NCI-H2196 treated with DMSO at 0.1 percent for 48 hours (cell line): ENCODE measurements at regions not wholly inside any gene's neighbourhood (a gene's known extent, or its start where the extent isn't known, plus 50 kb on each side); places are given as distances from the start of the nearest gene placed in this dataset.

ENCODE experiments used
- DNase-seq: peaks from one replicate; lab custom pipeline; 2025; ENCODE audit not compliant: unreplicated experiment; lab: John Stamatoyannopoulos, UW

DNA sequence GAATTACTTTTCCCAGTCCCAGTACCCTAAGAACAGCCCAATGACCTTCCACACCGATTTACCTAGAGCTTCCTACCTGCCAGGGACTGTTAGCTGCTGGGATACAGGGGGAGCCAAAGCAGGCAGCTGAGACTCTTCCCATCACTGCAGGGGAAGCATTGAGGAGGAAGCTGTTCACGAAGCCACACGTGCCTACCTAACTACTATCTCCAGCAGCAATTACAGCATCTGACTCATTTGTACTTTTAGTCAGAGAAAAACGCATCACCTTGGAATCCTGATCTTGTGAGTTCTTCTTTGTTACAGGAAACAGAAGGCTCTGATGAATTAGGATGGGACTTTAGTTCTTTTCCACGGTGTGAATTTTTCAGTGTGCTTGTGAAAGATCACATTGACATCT lies 113.7 kb upstream of the DHX40 start:
- no peak for DNase-seq

DNA sequence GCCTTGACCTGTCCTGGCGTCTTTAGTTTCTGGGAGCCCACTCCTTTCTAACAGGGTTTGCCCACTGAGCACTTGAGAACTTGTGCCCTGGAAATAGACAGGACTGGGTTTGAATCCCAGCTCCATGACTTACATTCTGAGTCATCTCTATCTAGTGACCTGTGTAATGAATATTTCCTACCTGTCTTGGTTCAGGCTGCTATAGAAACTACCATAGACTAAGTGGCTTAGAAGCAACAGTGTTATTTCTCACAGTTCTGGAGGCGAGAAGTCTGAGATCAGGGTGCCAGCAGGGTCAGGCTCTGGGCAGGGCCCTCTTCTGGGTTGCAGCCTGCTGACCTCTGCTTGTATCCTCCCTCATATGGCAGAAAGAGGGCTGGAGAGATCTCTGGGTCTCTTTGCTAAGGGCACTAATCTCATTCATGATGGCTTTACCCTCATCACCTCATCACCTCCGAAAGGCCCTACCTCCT lies 110.7 kb upstream of the DHX40 start:
- no peak for DNase-seq

DNA sequence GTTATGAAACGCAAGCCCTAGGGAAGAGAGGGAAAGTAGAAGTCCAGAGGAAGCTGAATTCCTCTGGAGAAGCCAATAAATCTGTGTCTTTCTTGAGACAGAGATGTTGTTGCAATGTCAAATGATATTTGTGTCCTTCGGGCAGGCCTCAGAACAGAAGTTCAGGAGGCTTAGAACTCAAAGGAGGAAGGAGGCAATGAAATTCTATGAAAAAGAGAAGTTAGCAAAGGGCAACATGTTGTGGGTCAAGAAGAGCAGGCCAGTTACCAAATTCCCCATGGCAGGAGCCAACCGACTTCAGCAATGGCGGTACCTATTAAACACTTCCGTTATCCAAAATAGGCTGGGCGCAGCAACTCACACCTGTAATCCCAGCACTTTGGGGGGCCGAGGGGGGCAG lies 109.0 kb upstream of the DHX40 start:
- DNase-seq, result no peak

DNA sequence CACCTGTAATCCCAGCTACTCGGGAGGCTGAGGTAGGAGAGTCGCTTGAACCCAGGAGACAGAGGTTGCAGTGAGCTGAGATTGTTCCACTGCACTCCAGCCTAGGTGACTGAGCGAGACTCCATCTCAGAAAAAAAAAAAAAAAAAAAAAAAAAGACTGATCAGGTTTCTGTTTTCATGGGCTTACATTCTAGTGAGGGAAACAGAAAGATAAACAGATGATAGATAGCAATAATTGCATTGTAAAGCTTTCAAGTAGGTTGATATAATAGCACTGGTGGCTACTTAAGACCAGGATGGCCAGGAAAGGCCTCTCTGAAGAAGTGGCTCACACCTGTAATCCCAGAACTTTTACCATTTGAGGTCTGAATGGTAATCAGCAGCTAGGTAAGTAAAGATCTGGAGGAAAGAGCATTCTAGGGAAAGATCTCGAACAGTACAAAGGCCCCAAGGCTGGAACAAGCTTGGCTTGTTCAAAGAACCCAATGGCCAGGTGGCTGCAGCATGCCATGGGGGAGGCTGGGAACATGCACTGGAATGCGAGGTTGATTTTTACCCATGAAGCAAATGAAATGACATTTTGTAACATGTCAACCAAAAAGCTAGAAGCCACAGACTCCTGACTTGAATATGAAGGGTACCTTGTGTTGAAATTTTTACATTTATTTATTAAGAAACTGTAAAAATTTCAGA lies 108.3 kb upstream of the DHX40 start:
- DNase-seq, result no peak

DNA sequence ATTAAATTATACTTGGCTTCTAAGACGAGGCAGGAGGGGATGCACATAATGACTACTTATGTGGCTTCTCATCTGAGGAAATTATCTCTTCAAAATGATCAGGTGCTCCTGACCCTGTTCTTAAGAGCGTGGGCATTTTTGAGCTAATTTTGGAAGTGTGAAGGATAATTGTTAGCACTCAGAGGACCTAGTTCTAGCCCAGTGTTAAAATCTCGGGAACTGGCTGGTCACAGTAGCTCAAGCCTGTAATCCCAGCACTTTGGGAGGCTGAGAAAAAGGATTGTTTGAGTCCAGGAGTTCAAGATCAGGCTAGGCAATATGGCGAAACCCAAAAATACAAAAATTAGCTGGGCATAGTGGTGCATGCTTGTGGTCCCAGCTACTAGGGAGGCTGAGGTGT lies 103.0 kb upstream of the DHX40 start:
- DNase-seq, result no peak

DNA sequence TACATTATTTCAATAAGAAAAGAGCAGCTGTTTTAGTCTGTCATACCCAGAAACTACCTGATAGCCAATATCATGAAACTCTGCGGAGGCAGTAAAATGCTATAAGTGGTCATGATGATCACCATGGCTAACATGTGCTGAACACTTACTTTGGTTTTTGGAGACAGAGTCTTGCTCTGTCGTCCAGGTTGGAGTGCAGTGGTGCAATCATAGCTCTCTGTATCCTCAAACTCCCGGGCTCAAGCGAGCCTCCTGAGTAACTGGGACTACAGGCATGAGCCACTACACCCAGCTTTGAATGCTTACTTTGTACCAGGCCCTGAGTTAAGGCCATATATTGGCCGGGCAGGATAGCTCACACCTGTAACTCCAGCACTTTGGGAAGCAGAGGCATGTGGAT lies 101.2 kb upstream of the DHX40 start:
- DNase-seq, result no peak

DNA sequence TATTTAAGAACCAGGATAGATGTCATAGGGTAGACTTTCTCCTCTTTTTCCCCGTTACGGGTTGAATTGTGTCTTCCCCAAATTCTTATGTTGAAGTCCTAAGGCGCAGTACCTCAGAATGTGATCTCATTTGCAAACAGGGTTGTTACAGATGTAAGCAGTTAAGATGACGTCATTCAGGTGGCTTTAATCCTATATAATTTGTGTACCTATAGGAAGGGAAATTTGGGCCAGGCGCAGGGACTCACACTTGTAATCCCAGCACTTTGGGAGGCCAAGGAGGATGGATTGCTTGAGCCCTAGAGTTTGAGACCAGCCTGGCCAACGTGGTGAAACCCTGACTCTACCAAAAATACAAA lies 99.5 kb upstream of the DHX40 start:
- DNase-seq, result no peak

DNA sequence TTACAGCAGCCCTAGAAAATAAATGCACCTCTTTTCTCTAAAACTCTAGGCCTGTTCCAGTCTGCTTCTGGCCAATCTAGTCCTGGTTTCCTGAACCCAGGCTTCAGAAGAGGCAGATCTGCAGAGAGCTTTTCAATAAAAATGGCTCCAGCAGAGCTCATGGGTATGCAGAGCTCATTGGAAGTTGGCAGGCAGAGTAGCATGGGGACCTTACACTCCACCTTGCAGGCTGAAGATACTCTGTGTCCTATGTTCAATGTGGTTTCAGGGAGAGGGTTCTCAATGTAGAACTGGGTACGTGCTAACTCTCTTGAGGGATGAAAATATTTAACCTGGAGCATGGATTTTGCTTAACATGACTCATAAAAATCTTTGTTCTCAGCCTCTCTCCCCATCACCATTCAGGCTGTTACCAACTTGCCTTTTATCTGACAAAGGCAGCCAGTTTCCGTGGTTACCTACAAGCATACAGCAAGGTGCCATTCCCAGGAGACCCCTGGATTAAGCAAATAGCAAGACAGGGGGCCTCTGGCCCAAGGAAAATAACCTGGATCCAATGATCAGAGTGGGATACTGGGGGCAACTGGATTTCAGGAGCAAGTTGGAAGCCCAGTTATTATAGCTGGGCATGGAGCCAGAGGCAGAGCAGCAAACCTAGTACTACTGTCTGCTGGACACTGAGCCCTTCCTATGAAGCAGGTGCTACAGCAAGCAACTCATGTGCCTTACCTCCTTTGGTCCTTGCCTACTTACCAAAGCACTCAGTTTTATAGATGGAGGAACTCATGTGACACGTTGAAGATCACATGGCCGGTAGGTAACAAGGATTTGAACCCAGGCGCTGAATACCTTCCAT lies 98.2 kb upstream of the DHX40 start:
- DNase-seq, result peak; percentile 28

DNA sequence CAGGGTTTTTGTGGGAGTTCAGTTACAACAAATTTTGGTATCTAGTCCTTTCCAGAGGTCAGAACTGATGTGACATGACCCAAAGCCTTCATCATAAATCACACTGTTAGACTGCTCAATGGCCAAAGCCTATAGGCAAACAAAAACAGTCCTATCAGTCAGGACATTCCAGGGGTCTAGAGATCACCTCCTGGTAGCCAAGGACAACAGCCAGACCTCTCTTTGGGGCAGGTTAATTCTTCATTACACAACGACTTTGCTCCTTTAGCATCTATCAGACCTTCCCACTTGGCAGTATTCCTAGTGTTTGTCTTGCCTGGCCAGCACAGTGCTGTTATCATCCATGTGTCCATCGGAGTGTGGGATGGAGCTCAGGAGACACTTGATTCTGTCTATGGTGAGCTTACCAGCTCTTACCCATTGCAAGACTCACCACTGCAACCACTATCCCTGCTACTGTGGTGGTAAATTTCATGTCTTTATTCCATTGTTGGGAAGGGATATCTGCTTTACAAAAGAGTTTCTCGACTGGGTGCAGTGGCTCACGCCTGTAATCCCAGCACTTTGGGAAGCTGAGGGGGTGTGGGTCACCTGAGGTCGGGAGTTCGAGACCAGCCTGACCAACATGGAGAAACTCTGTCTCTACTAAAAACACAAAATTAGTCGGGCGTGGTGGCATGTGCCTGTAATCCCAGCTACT lies 95.5 kb upstream of the DHX40 start:
- no peak for DNase-seq

DNA sequence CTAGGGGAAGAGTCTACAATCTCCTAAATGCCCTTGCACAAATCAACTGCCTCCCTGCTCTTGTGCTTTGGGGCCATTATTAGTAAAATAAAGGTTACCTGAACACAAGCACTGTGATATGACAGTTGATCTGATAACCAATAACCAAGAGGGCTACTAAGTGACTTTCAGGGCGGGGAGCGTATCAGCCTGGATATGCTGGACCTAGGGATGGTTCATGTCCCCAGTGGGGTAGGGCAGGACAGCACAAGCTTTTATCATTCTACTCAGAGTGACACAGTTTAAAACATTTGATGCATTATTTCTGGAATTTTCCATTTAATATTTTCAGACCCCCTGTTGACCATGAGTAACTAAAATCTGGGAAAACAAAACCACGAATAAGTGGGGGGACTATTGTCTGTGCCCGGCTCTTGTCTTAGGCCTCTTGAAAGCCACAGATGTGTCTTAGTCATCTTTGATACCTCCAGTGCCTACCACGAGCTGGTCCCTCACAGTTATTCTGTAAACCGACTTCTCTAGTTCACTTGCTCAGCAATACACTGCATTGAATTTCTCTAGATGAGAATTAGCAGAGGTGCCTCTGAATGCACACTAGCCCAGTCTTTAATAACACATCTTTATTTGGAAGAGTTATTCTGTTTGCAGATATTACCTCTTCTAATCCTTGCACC lies 94.6 kb upstream of the DHX40 start:
- DNase-seq, result no peak

DNA sequence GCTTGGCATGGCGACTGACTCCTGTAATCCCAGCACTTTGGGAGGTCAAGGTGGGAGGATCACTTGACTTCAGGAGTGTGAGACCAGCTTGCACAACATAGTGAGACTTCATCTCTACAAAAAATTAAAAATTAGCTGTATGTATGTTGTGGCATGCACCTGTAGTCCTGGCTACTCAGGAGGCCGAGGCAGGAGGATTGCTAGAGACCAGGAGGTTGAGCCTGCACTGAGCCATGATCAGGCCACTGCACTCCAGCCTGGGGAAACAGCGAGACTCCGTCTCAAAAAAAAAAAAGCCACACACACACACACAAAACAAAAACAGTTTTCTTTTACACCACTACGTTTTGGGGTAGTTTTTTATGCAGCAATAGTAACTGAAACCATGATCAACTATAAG lies 89.0 kb upstream of the DHX40 start:
- DNase-seq, result no peak

DNA sequence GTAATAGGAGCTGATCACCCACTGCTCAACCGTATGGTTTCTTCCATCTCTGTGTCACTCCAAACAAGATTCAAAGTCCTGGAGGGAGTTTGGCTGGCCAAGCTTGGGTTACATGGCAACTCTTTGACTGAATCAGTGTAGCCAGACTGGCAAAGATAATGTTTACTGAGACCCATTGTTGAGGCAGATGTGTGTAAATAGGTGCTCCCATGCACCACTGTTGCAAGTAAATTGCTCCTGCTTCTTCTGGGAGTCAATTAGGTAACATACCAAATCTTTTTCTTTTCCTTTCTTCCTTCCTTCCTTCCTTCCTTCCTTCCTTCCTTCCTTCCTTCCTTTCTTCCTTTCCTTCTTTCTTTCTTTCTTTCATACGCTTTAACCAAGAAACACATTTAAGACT lies 86.3 kb upstream of the DHX40 start:
- no peak for DNase-seq

DNA sequence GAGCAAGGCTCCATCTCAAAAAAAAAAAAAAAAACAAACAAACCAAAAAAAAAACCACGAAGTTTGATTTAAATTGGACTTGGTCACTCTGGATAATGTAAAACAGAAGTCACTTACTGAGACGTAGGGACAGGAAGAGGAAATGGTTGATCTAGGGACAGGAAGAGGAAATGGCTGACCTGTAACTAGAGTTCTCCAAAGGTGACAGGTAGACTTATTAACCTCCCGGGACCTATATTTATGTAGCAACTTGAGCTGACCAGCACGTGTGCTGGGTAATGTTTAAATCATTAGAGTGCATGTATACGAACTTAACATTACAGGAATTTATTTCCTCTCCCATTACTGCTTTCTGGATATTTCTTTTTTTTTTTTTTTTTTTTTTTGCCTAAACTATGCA lies 81.5 kb upstream of the DHX40 start:
- DNase-seq, result no peak

DNA sequence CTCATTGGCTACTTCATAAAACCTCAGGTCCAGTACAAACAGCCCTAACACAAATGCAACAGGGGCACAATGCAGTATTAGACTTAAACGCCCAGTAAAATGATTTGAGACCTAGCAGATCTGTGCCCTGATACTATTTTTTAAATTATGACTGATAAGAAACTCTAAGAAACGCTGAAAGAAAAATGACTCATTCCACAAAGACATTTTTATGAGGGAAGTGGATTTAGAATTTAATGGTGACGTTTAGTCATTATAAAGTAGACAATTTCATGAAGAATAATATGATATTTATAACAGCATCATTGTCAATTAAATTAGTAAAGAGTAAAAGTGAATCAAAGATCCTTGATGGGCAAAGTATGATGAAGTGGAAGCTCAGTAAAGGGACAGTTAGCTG lies 80.4 kb upstream of the DHX40 start:
- no peak for DNase-seq

DNA sequence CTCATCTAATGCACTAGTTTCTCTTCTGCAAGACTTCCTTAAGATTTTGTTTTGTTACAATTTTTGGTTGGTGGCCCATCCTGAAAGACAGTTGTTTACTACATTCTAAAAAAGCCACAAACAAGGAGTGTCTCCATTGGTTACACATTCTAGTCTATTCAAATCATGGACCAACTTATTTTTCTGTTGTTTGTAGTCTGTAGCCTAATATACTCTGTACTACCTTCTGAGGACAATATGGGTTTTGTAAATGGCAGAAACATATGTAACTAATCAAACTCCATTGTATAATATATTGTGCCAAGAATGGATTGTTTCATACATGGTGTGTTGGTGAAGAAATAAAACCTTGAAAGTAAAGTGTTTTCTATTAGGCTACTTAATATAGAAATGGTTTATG lies 79.5 kb upstream of the DHX40 start:
- DNase-seq, result no peak

DNA sequence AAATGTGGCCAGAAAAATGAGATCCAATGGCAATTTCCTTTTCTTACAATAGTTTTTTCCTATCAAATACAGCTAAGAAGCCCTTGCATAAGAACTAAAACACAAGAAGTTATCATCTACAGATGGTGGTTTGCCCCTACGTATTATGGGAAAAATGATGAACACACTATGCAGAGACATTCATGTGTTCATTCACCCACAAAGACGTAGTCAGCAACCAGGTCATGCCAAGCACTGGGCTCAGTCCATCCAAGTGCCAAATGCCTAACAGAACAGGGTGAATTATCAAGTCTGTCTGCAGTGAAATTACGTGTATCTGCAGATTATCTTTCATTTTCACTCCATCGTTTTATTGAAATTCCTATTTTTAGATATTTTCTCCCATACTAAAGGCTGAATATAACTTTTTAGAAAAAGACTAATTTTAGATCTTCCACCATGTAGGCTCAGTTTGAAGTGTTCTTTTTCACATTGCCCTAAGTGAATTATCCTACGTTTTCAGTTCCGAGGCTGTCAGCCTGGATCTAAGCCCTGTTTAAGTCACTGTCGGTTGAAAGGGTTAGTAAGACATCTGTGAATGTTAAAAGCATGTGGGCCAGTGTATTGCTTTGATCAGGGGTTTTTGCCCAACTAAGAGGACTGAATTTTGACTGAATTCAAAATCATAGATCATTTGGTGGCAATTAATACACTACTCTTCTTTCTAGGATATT lies 78.1 kb upstream of the DHX40 start:
- no peak for DNase-seq

DNA sequence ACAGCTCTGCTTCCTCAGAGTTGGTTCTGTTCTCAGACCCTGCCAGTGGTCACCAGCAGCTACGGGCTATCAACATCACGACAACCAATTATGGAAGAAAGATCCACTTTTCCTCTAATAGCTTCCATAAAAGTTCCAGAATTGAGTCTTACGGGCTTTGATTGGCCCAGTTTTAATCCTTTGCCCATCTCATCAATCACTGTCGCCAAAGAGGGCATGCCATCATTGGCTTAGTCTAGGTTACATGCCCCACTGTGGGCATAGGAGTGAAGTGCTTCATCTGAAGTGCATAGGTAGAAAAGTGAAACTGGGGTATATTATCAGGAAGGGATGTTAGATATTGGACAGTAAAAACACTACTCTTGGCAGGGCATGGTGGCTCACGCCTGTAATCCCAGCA lies 76.6 kb upstream of the DHX40 start:
- DNase-seq, result no peak

DNA sequence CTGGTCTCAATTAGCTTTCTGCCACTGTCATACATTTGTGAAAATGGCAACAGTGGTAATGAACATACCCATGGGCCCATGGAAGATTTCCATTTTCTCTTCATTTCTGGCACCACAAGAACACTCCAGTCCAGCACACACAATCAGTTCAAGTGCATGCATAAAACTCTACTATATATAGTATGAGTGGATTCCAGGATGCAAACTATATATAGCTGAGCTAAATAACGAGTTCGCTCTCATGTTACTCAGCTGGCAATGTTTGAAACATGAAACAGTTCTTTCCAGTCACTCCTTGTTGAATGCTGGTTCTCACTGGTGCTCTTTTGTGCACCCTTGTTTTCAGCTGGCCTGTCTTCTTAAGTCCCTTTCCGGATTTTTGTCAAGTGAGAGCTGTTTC lies 75.2 kb upstream of the DHX40 start:
- no peak for DNase-seq

DNA sequence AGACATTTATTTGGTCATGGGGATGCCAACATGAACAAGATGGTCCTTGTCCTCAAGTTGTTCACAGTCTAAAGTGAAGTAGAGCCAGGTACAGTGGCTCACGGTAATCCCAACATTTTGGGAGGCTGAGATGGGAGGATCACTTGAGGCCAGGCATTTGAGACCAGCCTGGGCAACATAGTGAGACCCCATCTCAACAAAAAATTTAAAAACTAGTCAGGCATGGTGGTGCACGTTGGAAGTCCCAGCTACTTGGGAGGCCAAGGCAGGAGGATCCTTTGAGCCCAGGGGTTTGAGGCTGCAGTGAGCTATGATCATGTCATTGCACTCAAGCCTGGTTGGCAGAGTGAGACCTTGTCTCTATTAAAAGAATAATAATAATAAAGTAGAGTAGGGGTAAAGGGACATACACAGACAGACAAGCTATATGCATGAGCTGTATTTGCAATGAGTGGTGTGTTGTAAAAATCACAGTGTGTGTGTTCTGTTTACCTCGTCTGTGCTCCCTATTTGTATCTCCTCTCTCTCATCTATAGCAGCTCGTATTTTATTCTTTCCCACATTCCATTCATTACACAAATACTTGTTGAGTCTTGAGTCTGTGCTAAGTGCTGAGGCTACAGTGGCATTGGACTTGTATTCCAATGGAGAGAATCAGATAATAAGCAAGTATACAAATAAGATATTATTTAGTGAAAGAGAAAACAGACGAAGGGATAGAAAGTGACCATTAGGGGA lies 73.9 kb upstream of the DHX40 start:
- DNase-seq, result no peak

DNA sequence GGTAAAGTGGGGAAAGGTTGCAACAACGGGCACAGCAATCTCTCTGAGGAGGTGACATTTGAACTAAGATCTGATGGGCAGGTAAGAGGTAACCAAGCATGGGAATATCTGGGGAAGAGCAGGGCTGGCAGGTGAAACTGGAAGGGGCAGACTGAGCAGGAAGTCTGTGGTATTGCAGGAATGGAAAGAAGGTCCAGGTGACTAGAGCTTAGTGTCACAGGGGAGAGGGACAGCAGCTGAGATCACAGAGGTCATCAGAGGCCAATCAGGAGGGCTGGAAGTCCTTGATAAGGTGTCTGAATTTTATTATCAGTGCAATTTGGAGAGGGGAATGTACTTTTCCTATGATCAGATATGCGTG lies 73.3 kb upstream of the DHX40 start:
- no peak for DNase-seq
